ENCODE measurements at regions not wholly inside any gene's neighbourhood (a gene's known extent, or its start where the extent isn't known, plus 50 kb on each side); places are given as distances from the start of the nearest gene placed in this dataset.

- TF ChIP-seq CTCF (IDR thresholded peaks at IDR 0.05) (no peak), ZFX (IDR thresholded peaks at IDR 0.05; ENCODE audit: borderline replicate concordance) (no peak)
Observed at GRCh38 chr2:149863227-149863626, 275.7 kb upstream of the MMADHC start.
